ENCODE measurements at regions not wholly inside any gene's neighbourhood (a gene's known extent, or its start where the extent isn't known, plus 50 kb on each side); places are given as distances from the start of the nearest gene placed in this dataset.

DNA sequence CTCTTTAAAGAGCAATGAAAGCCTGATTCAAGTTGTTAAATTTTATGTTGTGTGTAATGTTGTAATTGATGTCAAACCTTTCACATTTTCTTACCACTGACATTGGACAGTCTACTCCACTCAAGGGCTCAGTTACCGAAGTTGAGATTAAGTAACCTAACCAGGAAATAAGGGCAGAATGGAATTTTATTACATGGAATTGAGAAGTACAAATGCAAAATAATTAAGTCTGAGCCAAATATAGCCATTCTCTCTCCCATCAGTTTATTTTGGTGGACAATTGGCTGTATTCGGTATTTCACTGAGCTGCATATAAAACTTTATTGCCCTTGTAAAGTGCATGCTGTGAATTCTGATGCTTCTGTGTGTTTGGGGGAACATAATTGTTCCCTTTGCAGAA lies 231.5 kb downstream of the TTC32 start:
- no peak overlapping the region for H3K27ac ChIP-seq (ENCODE audit: poor library complexity, severe bottlenecking)
- H3K36me3 ChIP-seq (ENCODE audit: low read depth): no peaks in the 10 kb centered on the region
- H3K4me3 ChIP-seq (ENCODE audit: severe bottlenecking): no peak overlapping the region
- peaks cover 4% of the 10 kb centered on the region for H3K4me1 ChIP-seq (ENCODE audit: insufficient read depth, poor library complexity, severe bottlenecking)
- H3K27me3 ChIP-seq (ENCODE audit: insufficient read depth, poor library complexity, severe bottlenecking): no peaks in the 10 kb centered on the region
- TF ChIP-seq, protein P1, sequence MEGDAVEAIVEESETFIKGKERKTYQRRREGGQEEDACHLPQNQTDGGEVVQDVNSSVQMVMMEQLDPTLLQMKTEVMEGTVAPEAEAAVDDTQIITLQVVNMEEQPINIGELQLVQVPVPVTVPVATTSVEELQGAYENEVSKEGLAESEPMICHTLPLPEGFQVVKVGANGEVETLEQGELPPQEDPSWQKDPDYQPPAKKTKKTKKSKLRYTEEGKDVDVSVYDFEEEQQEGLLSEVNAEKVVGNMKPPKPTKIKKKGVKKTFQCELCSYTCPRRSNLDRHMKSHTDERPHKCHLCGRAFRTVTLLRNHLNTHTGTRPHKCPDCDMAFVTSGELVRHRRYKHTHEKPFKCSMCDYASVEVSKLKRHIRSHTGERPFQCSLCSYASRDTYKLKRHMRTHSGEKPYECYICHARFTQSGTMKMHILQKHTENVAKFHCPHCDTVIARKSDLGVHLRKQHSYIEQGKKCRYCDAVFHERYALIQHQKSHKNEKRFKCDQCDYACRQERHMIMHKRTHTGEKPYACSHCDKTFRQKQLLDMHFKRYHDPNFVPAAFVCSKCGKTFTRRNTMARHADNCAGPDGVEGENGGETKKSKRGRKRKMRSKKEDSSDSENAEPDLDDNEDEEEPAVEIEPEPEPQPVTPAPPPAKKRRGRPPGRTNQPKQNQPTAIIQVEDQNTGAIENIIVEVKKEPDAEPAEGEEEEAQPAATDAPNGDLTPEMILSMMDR (IDR thresholded peaks at IDR 0.05; ENCODE audit: poor library complexity, severe bottlenecking): no peak
- DNase-seq (ENCODE audit: low spot score) (no peak), ATAC-seq (ENCODE audit: low read depth) (no peak)
- H3K9me3 ChIP-seq (ENCODE audit: severe bottlenecking): no peaks in the 10 kb centered on the region

DNA sequence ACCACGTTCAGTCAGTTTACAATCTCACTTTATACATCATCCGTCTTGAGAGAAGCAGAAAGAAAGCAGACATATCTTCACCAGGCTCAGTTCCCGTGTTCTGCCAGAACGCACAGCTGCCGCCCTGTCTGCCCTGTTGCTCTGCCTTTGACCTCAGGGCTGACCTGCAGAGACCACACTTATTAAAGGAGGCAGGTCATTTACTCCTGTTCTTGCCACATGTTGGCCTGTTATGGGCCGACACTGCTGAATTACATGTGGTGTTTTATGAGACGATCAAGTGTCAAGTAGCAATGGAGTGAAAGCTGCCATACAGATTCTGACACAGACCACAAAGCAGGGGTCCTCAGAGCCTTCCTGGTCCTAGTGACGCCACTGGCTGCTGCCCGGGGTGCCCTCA lies 232.2 kb downstream of the TTC32 start:
- Histone ChIP-seq H3K27ac (ENCODE audit: poor library complexity, severe bottlenecking) (no peak overlapping the region), H3K4me1 (ENCODE audit: insufficient read depth, poor library complexity, severe bottlenecking) (peaks cover 4% of the 10 kb centered on the region), H3K36me3 (ENCODE audit: low read depth) (no peaks in the 10 kb centered on the region), H3K27me3 (ENCODE audit: insufficient read depth, poor library complexity, severe bottlenecking) (no peaks in the 10 kb centered on the region), H3K9me3 (ENCODE audit: severe bottlenecking) (no peaks in the 10 kb centered on the region), H3K4me3 (ENCODE audit: severe bottlenecking) (no peak overlapping the region)
- TF ChIP-seq, protein P1 (IDR thresholded peaks at IDR 0.05; ENCODE audit: poor library complexity, severe bottlenecking): no peak
- DNase-seq (ENCODE audit: low spot score) (no peak), ATAC-seq (ENCODE audit: low read depth) (no peak)

GRCh38 chr2:19669126-19669525 lies 232.7 kb downstream of the TTC32 start:
- H3K36me3 ChIP-seq (ENCODE audit: low read depth): no peaks in the 10 kb centered on the region
- no peak overlapping the region for H3K4me3 ChIP-seq (ENCODE audit: severe bottlenecking)
- TF ChIP-seq, protein P1 (IDR thresholded peaks at IDR 0.05; ENCODE audit: poor library complexity, severe bottlenecking): no peak
- no peaks in the 10 kb centered on the region for H3K27me3 ChIP-seq (ENCODE audit: insufficient read depth, poor library complexity, severe bottlenecking)
- no peaks in the 10 kb centered on the region for H3K9me3 ChIP-seq (ENCODE audit: severe bottlenecking)
- peaks cover 4% of the 10 kb centered on the region for H3K4me1 ChIP-seq (ENCODE audit: insufficient read depth, poor library complexity, severe bottlenecking)
- H3K27ac ChIP-seq (ENCODE audit: poor library complexity, severe bottlenecking): no peak overlapping the region
- DNase-seq (ENCODE audit: low spot score) (no peak), ATAC-seq (ENCODE audit: low read depth) (no peak)

DNA sequence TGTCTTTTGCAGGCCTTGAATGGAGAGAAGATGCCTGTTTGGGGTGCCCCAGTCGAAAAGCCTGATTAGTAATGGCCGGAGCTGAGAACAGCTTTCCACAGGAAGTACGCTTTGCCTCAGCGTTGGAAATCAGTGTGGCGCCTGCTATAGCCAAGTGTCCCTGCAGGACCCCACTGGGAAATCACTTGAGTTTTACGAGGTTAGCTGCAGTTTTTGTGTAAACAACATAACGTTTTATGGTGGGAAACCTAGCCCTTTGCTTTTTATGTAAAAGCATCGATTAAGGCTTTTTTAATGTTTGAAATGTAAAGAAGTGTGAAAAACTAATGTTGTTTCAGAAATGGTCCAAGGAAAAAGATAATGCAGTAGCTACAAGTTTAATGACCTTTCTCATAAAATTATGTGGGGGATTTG lies 234.2 kb downstream of the TTC32 start:
- no peak for DNase-seq (ENCODE audit: low spot score)
- no peak for ATAC-seq (ENCODE audit: low read depth)
- Histone ChIP-seq H3K27ac (ENCODE audit: poor library complexity, severe bottlenecking) (peak overlapping the region; percentile 43), H3K4me1 (ENCODE audit: insufficient read depth, poor library complexity, severe bottlenecking) (peaks cover 4% of the 10 kb centered on the region), H3K36me3 (ENCODE audit: low read depth) (no peaks in the 10 kb centered on the region), H3K9me3 (ENCODE audit: severe bottlenecking) (no peaks in the 10 kb centered on the region), H3K4me3 (ENCODE audit: severe bottlenecking) (no peak overlapping the region), H3K27me3 (ENCODE audit: insufficient read depth, poor library complexity, severe bottlenecking) (no peaks in the 10 kb centered on the region)
- TF ChIP-seq, protein P1 (IDR thresholded peaks at IDR 0.05; ENCODE audit: poor library complexity, severe bottlenecking): peak; percentile 1

DNA sequence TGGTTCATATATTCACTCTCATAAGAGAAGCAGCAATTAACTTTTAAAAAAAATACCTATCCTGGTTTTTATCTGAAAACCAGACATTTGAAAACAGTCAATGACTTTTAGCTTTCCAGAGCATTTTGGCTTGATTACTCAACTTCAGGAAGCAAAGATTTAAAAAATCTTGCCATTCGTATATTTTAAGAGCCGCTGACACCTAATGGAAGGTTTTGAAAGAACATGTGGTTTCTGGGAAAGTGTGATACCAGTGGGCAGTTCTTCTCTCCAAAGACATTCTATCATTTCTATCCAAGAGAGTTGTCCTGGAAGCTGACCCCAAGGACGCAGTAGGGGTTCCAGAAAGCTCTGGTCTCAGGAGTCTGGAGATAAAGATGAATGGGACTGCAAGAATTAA lies 234.7 kb downstream of the TTC32 start:
- H3K27me3 ChIP-seq (ENCODE audit: insufficient read depth, poor library complexity, severe bottlenecking): no peaks in the 10 kb centered on the region
- no peaks in the 10 kb centered on the region for H3K36me3 ChIP-seq (ENCODE audit: low read depth)
- TF ChIP-seq, protein P1 (IDR thresholded peaks at IDR 0.05; ENCODE audit: poor library complexity, severe bottlenecking): peak; percentile 80
- no peaks in the 10 kb centered on the region for H3K9me3 ChIP-seq (ENCODE audit: severe bottlenecking)
- DNase-seq (ENCODE audit: low spot score): no peak
- H3K4me1 ChIP-seq (ENCODE audit: insufficient read depth, poor library complexity, severe bottlenecking): peaks cover 4% of the 10 kb centered on the region
- ATAC-seq (ENCODE audit: low read depth): 0 out of 3 replicates have a peak, but pooled peaks have one; percentile 50
- H3K4me3 ChIP-seq (ENCODE audit: severe bottlenecking): no peak overlapping the region
- H3K27ac ChIP-seq (ENCODE audit: poor library complexity, severe bottlenecking): peak overlapping the region; percentile 43

All from RWPE2 (cell line).